ENCODE measurements at regions not wholly inside any gene's neighbourhood (a gene's known extent, or its start where the extent isn't known, plus 50 kb on each side); places are given as distances from the start of the nearest gene placed in this dataset.
"Not testable (repeated sequence)": the region's sequence is repeated elsewhere in the genome, so short reads cannot be mapped to it uniquely, and the experiment has no call there.

GRCh38 chr16:58862334-58863021 lies 128.4 kb upstream of the GOT2 start:
- peak; percentile 3 for DNase-seq

- DNase-seq: no peak
Measured at GRCh38 chr16:58859958-58860669, 126.0 kb upstream of the GOT2 start.

GRCh38 chr16:58858577-58858976 lies 124.5 kb upstream of the GOT2 start:
- DNase-seq: not testable (repeated sequence)

- no peak for DNase-seq
Measured at GRCh38 chr16:58855291-58855863, 121.3 kb upstream of the GOT2 start.

GRCh38 chr16:58853854-58854791 lies 120.0 kb upstream of the GOT2 start:
- DNase-seq: no peak

GRCh38 chr16:58850678-58851020 lies 116.5 kb upstream of the GOT2 start:
- no peak for DNase-seq

- DNase-seq: no peak
Measured at GRCh38 chr16:58850019-58850677, 116.0 kb upstream of the GOT2 start.

- no peak for DNase-seq
Measured at GRCh38 chr16:58848662-58849002, 114.5 kb upstream of the GOT2 start.

GRCh38 chr16:58847902-58848661 lies 114.0 kb upstream of the GOT2 start:
- no peak for DNase-seq

- DNase-seq: not testable (repeated sequence)
Measured at GRCh38 chr16:58846226-58846625, 112.1 kb upstream of the GOT2 start.

GRCh38 chr16:58843675-58844074 lies 109.6 kb upstream of the GOT2 start:
- peak; percentile 1 for DNase-seq

- no peak for DNase-seq
Measured at GRCh38 chr16:58842746-58843145, 108.6 kb upstream of the GOT2 start.

GRCh38 chr16:58842156-58842555 lies 108.0 kb upstream of the GOT2 start:
- no peak for DNase-seq

GRCh38 chr16:58837950-58838349 lies 103.8 kb upstream of the GOT2 start:
- no peak for DNase-seq

- DNase-seq: no peak
Measured at GRCh38 chr16:58836427-58836826, 102.3 kb upstream of the GOT2 start.

GRCh38 chr16:58832386-58832895 lies 98.3 kb upstream of the GOT2 start:
- no peak for DNase-seq

GRCh38 chr16:58831386-58831785 lies 97.3 kb upstream of the GOT2 start:
- no peak for DNase-seq

- DNase-seq: no peak
Measured at GRCh38 chr16:58828901-58829545, 94.9 kb upstream of the GOT2 start.

GRCh38 chr16:58824201-58824600 lies 90.1 kb upstream of the GOT2 start:
- no peak for DNase-seq

- DNase-seq: no peak
Measured at GRCh38 chr16:58821886-58822285, 87.8 kb upstream of the GOT2 start.

- no peak for DNase-seq
Measured at GRCh38 chr16:58820411-58820810, 86.3 kb upstream of the GOT2 start.

All from NCI-H748 treated with DMSO at 0.1 percent for 48 hours (cell line).